ENCODE measurements at regions not wholly inside any gene's neighbourhood (a gene's known extent, or its start where the extent isn't known, plus 50 kb on each side); places are given as distances from the start of the nearest gene placed in this dataset.

DNA sequence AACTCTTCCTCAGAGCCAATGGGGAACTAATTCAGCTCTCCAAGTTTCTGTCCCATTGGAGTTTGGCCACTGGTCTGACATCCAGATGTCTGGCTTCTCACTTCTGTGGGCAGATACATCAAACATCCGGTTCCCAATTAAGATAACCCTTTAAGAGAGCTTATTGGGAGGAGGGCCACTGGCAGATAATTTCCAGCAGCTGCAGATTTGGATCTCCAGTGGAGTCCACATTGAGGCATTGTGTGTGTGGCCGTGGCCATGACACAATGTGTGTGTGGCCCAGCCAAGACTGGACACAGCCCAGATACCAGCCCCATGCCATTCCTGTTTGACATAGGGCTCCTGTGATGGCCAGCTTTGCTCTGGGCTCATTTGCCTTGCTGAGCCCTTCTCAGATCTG lies 110.5 kb upstream of the MAP1B start:
- H3K9me3 ChIP-seq (ENCODE audit: low read length), result no peaks in the 10 kb centered on the region
- H3K36me3 ChIP-seq (replicated peaks in 1 of 2; ENCODE audit: control insufficient read depth in 1 of 2, insufficient read depth in 2 of 2, low read length in 2 of 2), result no peaks in the 10 kb centered on the region
- H3K79me2 ChIP-seq (ENCODE audit: insufficient read depth, low read length), result no peaks in the 10 kb centered on the region
- no peak for DNase-seq (ENCODE audit: low spot score)
- no peak overlapping the region for H2AFZ ChIP-seq (ENCODE audit: low read length)
- ATAC-seq, result no peak
- 50% methylated on average over 1 of the region's 2 CpGs for WGBS (ENCODE audit: low lambda C conversion rate)
- no peak overlapping the region for H3K27ac ChIP-seq (ENCODE audit: extremely low read length, insufficient read depth, low read length)
- H4K20me1 ChIP-seq (ENCODE audit: insufficient read depth, low read length), result no peaks in the 10 kb centered on the region
- in situ Hi-C loops (cut with HindIII; ENCODE audit: extremely low pct_ligation_motif_present, low pct_unique_long_range_greater_than_20kb), result no loop called here
- H3K27me3 ChIP-seq (ENCODE audit: control insufficient read depth in 1 of 2, insufficient read depth in 2 of 2, low read length in 2 of 2), result no peaks in the 10 kb centered on the region; a peak in 1 of 5 replicates
- intact Hi-C loops (cut with micrococcal nuclease; ENCODE audit: unreplicated experiment), result no loop called here
- no peak overlapping the region for H3K4me2 ChIP-seq (ENCODE audit: low read depth, low read length)
- TF ChIP-seq ZNF329 (CRISPR knock-in tag; IDR thresholded peaks at IDR 0.05; ENCODE audit: low read depth) (no peak), YEATS2 (CRISPR knock-in tag; IDR thresholded peaks at IDR 0.05; ENCODE audit: borderline replicate concordance) (no peak), ZFP91 (CRISPR knock-in tag; IDR thresholded peaks at IDR 0.05; ENCODE audit: borderline replicate concordance) (no peak), CBX2 (IDR thresholded peaks at IDR 0.05; ENCODE audit: low read depth, low read length) (no peak), CBX2 (CRISPR knock-in tag; IDR thresholded peaks at IDR 0.05; ENCODE audit: low read depth) (no peak), PHB2 (IDR thresholded peaks at IDR 0.05; ENCODE audit: partially characterized antibody) (no peak), CENPT (CRISPR knock-in tag; IDR thresholded peaks at IDR 0.05; ENCODE audit: low read depth) (no peak), SMC3 (IDR thresholded peaks at IDR 0.05; ENCODE audit: low read length) (no peak), CREM (IDR thresholded peaks at IDR 0.05) (no peak), CREM (CRISPR knock-in tag; IDR thresholded peaks at IDR 0.05) (no peak), KDM1A (CRISPR knock-in tag; IDR thresholded peaks at IDR 0.05) (no peak)
- no peak overlapping the region for H3K9ac ChIP-seq (ENCODE audit: insufficient read depth, low read depth, low read length)
- no peaks in the 10 kb centered on the region for H3K4me1 ChIP-seq (ENCODE audit: insufficient read depth, low read length)
- FAIRE-seq, result no peak
- no peak overlapping the region for H3K4me3 ChIP-seq (replicated peaks in 1 of 3; ENCODE audit: insufficient read depth in 1 of 3, low read depth in 2 of 3, low read length in 3 of 3)
- no TSS peak for BruUV-seq (replicated peaks)
- ChIA-PET CTCF (ENCODE audit: low intra/inter-chr PET ratio, low total read pairs) (no interaction called here), POLR2A (no interaction called here)
